ENCODE measurements at regions not wholly inside any gene's neighbourhood (a gene's known extent, or its start where the extent isn't known, plus 50 kb on each side); places are given as distances from the start of the nearest gene placed in this dataset.

GRCh38 chr10:98332623-98333269 is 64.8 kb upstream of the LOXL4 start:
- Histone ChIP-seq H3K36me3 (no peaks in the 10 kb centered on the region), H3K27ac (no peak overlapping the region), H3K4me3 (no peak overlapping the region), H3K4me1 (replicated peaks) (no peaks in the 10 kb centered on the region), H3K9me3 (no peaks in the 10 kb centered on the region), H3K27me3 (replicated peaks; ENCODE audit: insufficient read depth) (peaks cover 2% of the 10 kb centered on the region)
- intact Hi-C loops (cut with DNase I), result no loop called here
- DNase-seq (ENCODE audit: low spot score), result peak; percentile 15
- 48% methylated on average over 8 of the region's 8 CpGs for WGBS
- peak; percentile 58 for TF ChIP-seq POLR2AphosphoS5 (IDR thresholded peaks at IDR 0.05)
- TF ChIP-seq, protein P1, sequence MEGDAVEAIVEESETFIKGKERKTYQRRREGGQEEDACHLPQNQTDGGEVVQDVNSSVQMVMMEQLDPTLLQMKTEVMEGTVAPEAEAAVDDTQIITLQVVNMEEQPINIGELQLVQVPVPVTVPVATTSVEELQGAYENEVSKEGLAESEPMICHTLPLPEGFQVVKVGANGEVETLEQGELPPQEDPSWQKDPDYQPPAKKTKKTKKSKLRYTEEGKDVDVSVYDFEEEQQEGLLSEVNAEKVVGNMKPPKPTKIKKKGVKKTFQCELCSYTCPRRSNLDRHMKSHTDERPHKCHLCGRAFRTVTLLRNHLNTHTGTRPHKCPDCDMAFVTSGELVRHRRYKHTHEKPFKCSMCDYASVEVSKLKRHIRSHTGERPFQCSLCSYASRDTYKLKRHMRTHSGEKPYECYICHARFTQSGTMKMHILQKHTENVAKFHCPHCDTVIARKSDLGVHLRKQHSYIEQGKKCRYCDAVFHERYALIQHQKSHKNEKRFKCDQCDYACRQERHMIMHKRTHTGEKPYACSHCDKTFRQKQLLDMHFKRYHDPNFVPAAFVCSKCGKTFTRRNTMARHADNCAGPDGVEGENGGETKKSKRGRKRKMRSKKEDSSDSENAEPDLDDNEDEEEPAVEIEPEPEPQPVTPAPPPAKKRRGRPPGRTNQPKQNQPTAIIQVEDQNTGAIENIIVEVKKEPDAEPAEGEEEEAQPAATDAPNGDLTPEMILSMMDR (IDR thresholded peaks at IDR 0.05), result no peak

GRCh38 chr10:98331885-98332284 is 63.9 kb upstream of the LOXL4 start:
- intact Hi-C loops (cut with DNase I), result no loop called here
- TF ChIP-seq, protein P1 (IDR thresholded peaks at IDR 0.05), result no peak
- no peak for TF ChIP-seq POLR2AphosphoS5 (IDR thresholded peaks at IDR 0.05)
- no peak for TF ChIP-seq POLR2A (IDR thresholded peaks at IDR 0.05)
- H3K4me3 ChIP-seq, result no peak overlapping the region
- no peaks in the 10 kb centered on the region for H3K36me3 ChIP-seq
- H3K9me3 ChIP-seq, result no peaks in the 10 kb centered on the region
- no peaks in the 10 kb centered on the region for H3K4me1 ChIP-seq (replicated peaks)
- no peaks in the 10 kb centered on the region for H3K27me3 ChIP-seq (replicated peaks; ENCODE audit: insufficient read depth)
- no peak overlapping the region for H3K27ac ChIP-seq
- DNase-seq (ENCODE audit: low spot score), result no peak
- WGBS, result 75% methylated on average over 6 of the region's 6 CpGs

DNA sequence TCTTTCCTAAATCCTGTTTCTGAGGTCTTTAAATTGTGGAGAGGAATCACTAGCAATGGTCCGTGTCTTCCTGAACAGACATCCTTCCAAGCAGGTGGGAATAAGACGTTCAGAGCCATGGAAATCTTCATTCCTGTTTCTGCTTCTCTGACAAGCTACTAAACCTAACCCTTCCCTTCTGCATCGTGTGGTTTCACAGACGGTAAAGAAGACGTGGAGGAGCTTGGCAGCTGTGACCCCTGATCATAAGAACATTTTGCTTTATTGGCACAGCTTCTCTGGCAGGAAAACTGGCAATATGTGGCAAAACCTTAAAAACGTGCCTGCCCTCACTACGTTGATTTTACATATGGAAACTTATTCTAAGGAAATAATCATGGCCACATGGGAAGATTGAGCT is 63.0 kb upstream of the LOXL4 start:
- H3K27me3 ChIP-seq (replicated peaks; ENCODE audit: insufficient read depth), result no peaks in the 10 kb centered on the region
- TF ChIP-seq, protein P1 (IDR thresholded peaks at IDR 0.05), result no peak
- TF ChIP-seq POLR2A (IDR thresholded peaks at IDR 0.05), result no peak
- no peak for TF ChIP-seq POLR2AphosphoS5 (IDR thresholded peaks at IDR 0.05)
- H3K36me3 ChIP-seq, result no peaks in the 10 kb centered on the region
- H3K4me1 ChIP-seq (replicated peaks), result no peaks in the 10 kb centered on the region
- H3K27ac ChIP-seq, result no peak overlapping the region
- 66% methylated on average over 7 of the region's 7 CpGs for WGBS
- intact Hi-C loops (cut with DNase I), result no loop called here
- H3K4me3 ChIP-seq, result no peak overlapping the region
- DNase-seq (ENCODE audit: low spot score), result no peak
- H3K9me3 ChIP-seq, result no peaks in the 10 kb centered on the region

- Histone ChIP-seq H3K36me3 (no peaks in the 10 kb centered on the region), H3K4me1 (replicated peaks) (no peaks in the 10 kb centered on the region), H3K4me3 (no peak overlapping the region), H3K27ac (no peak overlapping the region), H3K27me3 (replicated peaks; ENCODE audit: insufficient read depth) (no peaks in the 10 kb centered on the region), H3K9me3 (no peaks in the 10 kb centered on the region)
- intact Hi-C loops (cut with DNase I), result no loop called here
- 100% methylated on average over 1 of the region's 1 CpG for WGBS
- no peak for DNase-seq (ENCODE audit: low spot score)
- TF ChIP-seq POLR2A (IDR thresholded peaks at IDR 0.05) (no peak), POLR2AphosphoS5 (IDR thresholded peaks at IDR 0.05) (no peak)
- TF ChIP-seq, protein P1 (IDR thresholded peaks at IDR 0.05), result no peak
These were observed 60.6 kb upstream of the LOXL4 start for GRCh38 chr10:98328640-98329039.

GRCh38 chr10:98328163-98328562 is 60.2 kb upstream of the LOXL4 start:
- 91% methylated on average over 3 of the region's 3 CpGs for WGBS
- H3K36me3 ChIP-seq, result no peaks in the 10 kb centered on the region
- H3K4me1 ChIP-seq (replicated peaks), result no peaks in the 10 kb centered on the region
- H3K27ac ChIP-seq, result no peak overlapping the region
- no peak for DNase-seq (ENCODE audit: low spot score)
- no peaks in the 10 kb centered on the region for H3K9me3 ChIP-seq
- TF ChIP-seq POLR2AphosphoS5 (IDR thresholded peaks at IDR 0.05) (no peak), POLR2A (IDR thresholded peaks at IDR 0.05) (no peak)
- TF ChIP-seq, protein P1 (IDR thresholded peaks at IDR 0.05), result no peak
- no peaks in the 10 kb centered on the region for H3K27me3 ChIP-seq (replicated peaks; ENCODE audit: insufficient read depth)
- H3K4me3 ChIP-seq, result no peak overlapping the region
- intact Hi-C loops (cut with DNase I), result no loop called here
